ENCODE measurements at regions not wholly inside any gene's neighbourhood (a gene's known extent, or its start where the extent isn't known, plus 50 kb on each side); places are given as distances from the start of the nearest gene placed in this dataset.
"Not testable (repeated sequence)": the region's sequence is repeated elsewhere in the genome, so short reads cannot be mapped to it uniquely, and the experiment has no call there.

DNA sequence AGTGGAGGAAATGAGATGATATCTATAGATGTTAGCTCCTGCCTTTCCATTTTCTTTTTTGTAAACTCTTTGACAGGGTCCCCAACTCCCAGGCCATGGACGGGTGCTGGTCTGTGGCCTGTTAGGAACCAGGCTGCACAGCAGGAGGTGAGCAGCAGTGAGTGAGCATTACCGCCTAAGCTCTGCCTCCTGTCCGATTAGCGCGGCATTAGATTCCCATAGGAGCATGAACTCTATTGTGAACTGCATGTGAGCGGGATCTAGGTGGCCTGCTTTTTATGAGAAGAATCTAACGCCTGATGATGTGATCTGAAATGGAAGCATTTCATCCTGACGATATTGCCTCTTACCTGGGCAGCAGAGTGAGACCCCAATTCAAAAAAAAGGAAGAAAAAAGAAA is 56.8 kb upstream of the CHD2 start:
- Histone ChIP-seq H3K9me3 (ENCODE audit: control insufficient read depth, insufficient read depth, low read length) (no peaks in the 10 kb centered on the region), H3K27ac (ENCODE audit: low read length) (no peak overlapping the region), H3K36me3 (ENCODE audit: control insufficient read depth, insufficient read depth, low read length) (no peaks in the 10 kb centered on the region), H3K4me3 (ENCODE audit: low read length) (no peak overlapping the region), H3K27me3 (ENCODE audit: control insufficient read depth, insufficient read depth, low read length) (no peaks in the 10 kb centered on the region), H3K4me1 (ENCODE audit: control insufficient read depth, insufficient read depth, low read length) (peaks cover 3% of the 10 kb centered on the region; the same call in 1 of the 2 replicates)
- WGBS (ENCODE audit: insufficient coverage, insufficient read length): no CpG with 5 or more reads among the region's 8 CpGs
- no peak for DNase-seq (ENCODE audit: low read depth, low spot score)

DNA sequence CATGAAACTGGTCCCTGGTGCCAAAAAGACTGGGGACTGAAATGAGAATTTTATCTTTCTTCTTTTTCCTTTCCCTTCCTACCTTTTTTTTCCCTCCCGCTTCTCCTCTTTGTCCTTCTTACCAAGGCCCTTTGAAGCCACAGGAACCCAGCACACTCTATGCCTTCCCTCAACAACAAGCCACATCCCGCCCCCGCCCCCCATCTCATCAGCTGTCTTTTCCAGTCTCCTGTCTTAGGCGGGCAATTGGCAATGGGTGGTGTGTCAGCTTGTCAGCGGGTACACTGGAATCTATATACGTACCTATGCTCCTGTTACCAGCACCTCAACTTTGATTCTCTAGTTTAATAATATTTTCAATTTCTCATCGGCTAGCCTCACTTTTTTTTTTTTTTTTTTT is 56.3 kb upstream of the CHD2 start:
- no CpG with 5 or more reads among the region's 7 CpGs for WGBS (ENCODE audit: insufficient coverage, insufficient read length)
- no peaks in the 10 kb centered on the region for H3K9me3 ChIP-seq (ENCODE audit: control insufficient read depth, insufficient read depth, low read length)
- H3K36me3 ChIP-seq (ENCODE audit: control insufficient read depth, insufficient read depth, low read length): no peaks in the 10 kb centered on the region
- no peaks in the 10 kb centered on the region for H3K27me3 ChIP-seq (ENCODE audit: control insufficient read depth, insufficient read depth, low read length)
- DNase-seq (ENCODE audit: low read depth, low spot score): no peak
- no peak overlapping the region for H3K4me3 ChIP-seq (ENCODE audit: low read length)
- H3K4me1 ChIP-seq (ENCODE audit: control insufficient read depth, insufficient read depth, low read length): peaks cover 3% of the 10 kb centered on the region; the same call in 1 of the 2 replicates
- H3K27ac ChIP-seq (ENCODE audit: low read length): no peak overlapping the region

GRCh38 chr15:92845126-92845508 is 55.0 kb upstream of the CHD2 start:
- Histone ChIP-seq H3K27me3 (ENCODE audit: control insufficient read depth, insufficient read depth, low read length) (no peaks in the 10 kb centered on the region), H3K27ac (ENCODE audit: low read length) (no peak overlapping the region), H3K36me3 (ENCODE audit: control insufficient read depth, insufficient read depth, low read length) (no peaks in the 10 kb centered on the region), H3K9me3 (ENCODE audit: control insufficient read depth, insufficient read depth, low read length) (no peaks in the 10 kb centered on the region), H3K4me1 (ENCODE audit: control insufficient read depth, insufficient read depth, low read length) (peaks cover under 1% of the 10 kb centered on the region; the same call in 1 of the 2 replicates), H3K4me3 (ENCODE audit: low read length) (no peak overlapping the region)
- no peak for DNase-seq (ENCODE audit: low read depth, low spot score)

DNA sequence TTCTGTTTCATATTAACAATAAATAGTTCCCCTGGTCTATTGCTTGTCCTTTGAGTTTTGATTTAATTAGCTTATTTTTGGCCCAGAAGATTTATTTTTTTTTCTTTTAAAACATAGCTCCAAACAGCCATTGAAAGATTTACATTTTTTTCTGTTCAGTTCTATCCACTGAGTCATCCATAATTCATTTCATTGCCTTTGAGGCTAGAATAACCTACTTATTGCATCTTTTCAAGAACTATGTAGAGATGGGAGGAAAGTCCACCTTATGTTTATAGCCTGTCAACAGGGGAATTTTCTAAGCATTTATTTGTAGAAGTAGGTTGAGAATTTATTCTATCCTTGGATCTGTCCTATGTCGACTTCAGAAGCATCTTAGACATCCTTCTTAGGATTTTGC is 53.4 kb upstream of the CHD2 start:
- H3K36me3 ChIP-seq (ENCODE audit: control insufficient read depth, insufficient read depth, low read length): no peaks in the 10 kb centered on the region
- no peak overlapping the region for H3K27ac ChIP-seq (ENCODE audit: low read length)
- H3K27me3 ChIP-seq (ENCODE audit: control insufficient read depth, insufficient read depth, low read length): no peaks in the 10 kb centered on the region
- no peak for DNase-seq (ENCODE audit: low read depth, low spot score)
- WGBS (ENCODE audit: insufficient coverage, insufficient read length): no CpG with 5 or more reads among the region's 1 CpG
- H3K4me3 ChIP-seq (ENCODE audit: low read length): no peak overlapping the region
- no peaks in the 10 kb centered on the region for H3K9me3 ChIP-seq (ENCODE audit: control insufficient read depth, insufficient read depth, low read length)
- H3K4me1 ChIP-seq (ENCODE audit: control insufficient read depth, insufficient read depth, low read length): no peaks in the 10 kb centered on the region

GRCh38 chr15:92847841-92848240 is 52.3 kb upstream of the CHD2 start:
- no peaks in the 10 kb centered on the region for H3K27me3 ChIP-seq (ENCODE audit: control insufficient read depth, insufficient read depth, low read length)

GRCh38 chr15:92848464-92848851 is 51.7 kb upstream of the CHD2 start:
- Histone ChIP-seq H3K4me1 (ENCODE audit: control insufficient read depth, insufficient read depth, low read length) (no peaks in the 10 kb centered on the region), H3K4me3 (ENCODE audit: low read length) (no peak overlapping the region), H3K27ac (ENCODE audit: low read length) (no peak overlapping the region), H3K9me3 (ENCODE audit: control insufficient read depth, insufficient read depth, low read length) (no peaks in the 10 kb centered on the region), H3K36me3 (ENCODE audit: control insufficient read depth, insufficient read depth, low read length) (no peaks in the 10 kb centered on the region), H3K27me3 (ENCODE audit: control insufficient read depth, insufficient read depth, low read length) (no peaks in the 10 kb centered on the region)
- WGBS (ENCODE audit: insufficient coverage, insufficient read length): no CpG with 5 or more reads among the region's 7 CpGs
- no peak for DNase-seq (ENCODE audit: low read depth, low spot score)

More at GRCh38 chr15:92847841-92848240, 52.3 kb upstream of the CHD2 start:
- WGBS (ENCODE audit: insufficient coverage, insufficient read length): no CpG with 5 or more reads among the region's 5 CpGs
- H3K4me1 ChIP-seq (ENCODE audit: control insufficient read depth, insufficient read depth, low read length): no peaks in the 10 kb centered on the region
- no peaks in the 10 kb centered on the region for H3K9me3 ChIP-seq (ENCODE audit: control insufficient read depth, insufficient read depth, low read length)
- H3K27ac ChIP-seq (ENCODE audit: low read length): no peak overlapping the region
- no peaks in the 10 kb centered on the region for H3K36me3 ChIP-seq (ENCODE audit: control insufficient read depth, insufficient read depth, low read length)
- no peak for DNase-seq (ENCODE audit: low read depth, low spot score)
- no peak overlapping the region for H3K4me3 ChIP-seq (ENCODE audit: low read length)

GRCh38 chr15:92848852-92849598 is 51.1 kb upstream of the CHD2 start:
- Histone ChIP-seq H3K9me3 (ENCODE audit: control insufficient read depth, insufficient read depth, low read length) (no peaks in the 10 kb centered on the region), H3K4me1 (ENCODE audit: control insufficient read depth, insufficient read depth, low read length) (no peaks in the 10 kb centered on the region), H3K4me3 (ENCODE audit: low read length) (no peak overlapping the region), H3K36me3 (ENCODE audit: control insufficient read depth, insufficient read depth, low read length) (no peaks in the 10 kb centered on the region), H3K27me3 (ENCODE audit: control insufficient read depth, insufficient read depth, low read length) (no peaks in the 10 kb centered on the region), H3K27ac (ENCODE audit: low read length) (no peak overlapping the region)
- no CpG with 5 or more reads among the region's 13 CpGs for WGBS (ENCODE audit: insufficient coverage, insufficient read length)
- DNase-seq (ENCODE audit: low read depth, low spot score): no peak

DNA sequence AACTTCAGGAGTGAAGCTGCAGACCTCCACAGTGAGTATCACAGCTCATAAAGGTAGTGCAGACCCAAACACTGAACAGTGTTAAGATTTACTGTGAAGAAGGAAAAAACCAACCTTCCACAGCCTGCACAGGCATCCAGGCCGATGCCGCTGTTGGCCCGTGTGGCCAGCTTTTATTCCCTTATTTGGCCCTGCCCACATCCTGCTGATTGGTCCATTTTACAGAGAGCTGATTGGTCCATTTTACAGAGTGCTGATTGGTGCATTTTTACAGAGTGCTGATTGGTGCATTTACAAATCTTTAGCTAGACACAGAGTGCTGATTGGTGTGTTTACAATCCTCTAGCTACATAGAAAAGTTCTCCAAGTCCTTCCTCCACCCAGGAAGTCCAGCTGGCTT is 49.9 kb upstream of the CHD2 start:
- not testable (repeated sequence) for H3K27ac ChIP-seq (ENCODE audit: low read length)
- no CpG with 5 or more reads among the region's 3 CpGs for WGBS (ENCODE audit: insufficient coverage, insufficient read length)

More for the DNA sequence above, 49.9 kb upstream of the CHD2 start:
- DNase-seq (ENCODE audit: low read depth, low spot score); H3K9me3 ChIP-seq (ENCODE audit: control insufficient read depth, insufficient read depth, low read length); H3K36me3 ChIP-seq (ENCODE audit: control insufficient read depth, insufficient read depth, low read length); H3K27me3 ChIP-seq (ENCODE audit: control insufficient read depth, insufficient read depth, low read length); H3K4me1 ChIP-seq (ENCODE audit: control insufficient read depth, insufficient read depth, low read length); H3K4me3 ChIP-seq (ENCODE audit: low read length): not testable (repeated sequence)

Data from iPS DF 6.9 (cell line).